Ectodermal cell (in vitro differentiated cells): ENCODE measurements at regions not wholly inside any gene's neighbourhood (a gene's known extent, or its start where the extent isn't known, plus 50 kb on each side); places are given as distances from the start of the nearest gene placed in this dataset.
"Not testable (repeated sequence)": the region's sequence is repeated elsewhere in the genome, so short reads cannot be mapped to it uniquely, and the experiment has no call there.

ENCODE experiments used
- H3K27ac ChIP-seq: 2 replicates; pipeline ENCODE4 v1.7.0; 2013; ENCODE audit warnings: mild to moderate bottlenecking, low read depth, low read length; ENCODE audit not compliant: insufficient read depth, poor library complexity, severe bottlenecking
- H3K27me3 ChIP-seq: 2 replicates; pipeline ENCODE4 v1.7.0; 2013; ENCODE audit warnings: mild to moderate bottlenecking, low read length; ENCODE audit not compliant: insufficient read depth, control insufficient read depth, poor library complexity, severe bottlenecking
- H3K36me3 ChIP-seq: one replicate; pipeline ENCODE4 v1.7.0; 2013; ENCODE audit warnings: low read length; ENCODE audit not compliant: control insufficient read depth, insufficient read depth
- H3K4me1 ChIP-seq: one replicate; pipeline ENCODE4 v1.7.0; 2013; ENCODE audit warnings: low read length; ENCODE audit not compliant: control insufficient read depth, insufficient read depth
- H3K4me3 ChIP-seq: 2 replicates; pipeline ENCODE4 v1.7.0; 2013; ENCODE audit warnings: low read depth, low read length, control low read depth; ENCODE audit not compliant: insufficient read depth
- H3K9me3 ChIP-seq: 2 replicates; pipeline ENCODE4 v1.7.0; 2013; ENCODE audit warnings: mild to moderate bottlenecking, low read length, moderate library complexity; ENCODE audit not compliant: control insufficient read depth
- WGBS, 2 experiments: methylation state at CpG; one replicate each; pipeline ENCODE4 v1.1.7; 2013; ENCODE audit warnings: missing lambda C conversion rate in 2 of 2; 5-methylcytosine and 5-hydroxymethylcytosine counted together

DNA sequence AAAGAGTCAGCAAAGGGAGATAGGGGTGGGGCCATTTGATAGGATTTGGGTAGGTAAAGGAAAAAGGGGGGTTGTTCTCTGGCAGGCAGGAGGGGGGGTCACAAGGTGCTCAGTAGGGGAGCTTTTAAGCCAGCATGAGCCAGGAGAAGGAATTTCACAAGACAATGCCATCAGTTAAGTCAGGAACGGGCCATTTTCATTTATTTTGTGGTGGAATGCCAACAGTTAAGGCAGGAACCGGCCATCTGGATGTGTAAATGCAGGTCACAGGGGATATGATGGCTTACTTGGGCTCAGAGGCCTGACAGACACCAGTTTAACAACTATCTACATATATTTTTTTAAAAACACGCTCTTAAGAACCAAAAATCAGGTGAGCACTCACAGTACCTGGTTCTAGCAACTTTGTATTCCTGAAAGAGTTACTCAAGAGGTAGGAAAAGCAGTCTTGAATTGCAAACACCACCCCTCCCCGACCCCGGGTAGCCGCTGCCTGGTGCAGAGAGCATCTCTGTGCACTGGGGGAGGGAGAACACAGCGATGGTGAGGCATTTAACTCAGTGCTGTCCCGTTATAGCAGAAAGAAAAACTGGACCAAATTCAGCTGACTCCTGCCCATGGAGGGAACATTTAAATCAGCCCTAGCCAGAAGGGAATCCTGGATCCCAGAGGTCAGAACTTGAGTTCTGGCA is 414.5 kb upstream of the KLHL29 start:
- Histone ChIP-seq H3K4me1 (peaks cover 12% of the 10 kb centered on the region), H3K36me3 (no peaks in the 10 kb centered on the region), H3K4me3 (no peak overlapping the region), H3K27me3 (no peaks in the 10 kb centered on the region), H3K27ac (no peak overlapping the region), H3K9me3 (peaks cover 4% of the 10 kb centered on the region)
- WGBS, 2 experiments = 59 to 61% methylated on average over 8 of the region's 8 CpGs

DNA sequence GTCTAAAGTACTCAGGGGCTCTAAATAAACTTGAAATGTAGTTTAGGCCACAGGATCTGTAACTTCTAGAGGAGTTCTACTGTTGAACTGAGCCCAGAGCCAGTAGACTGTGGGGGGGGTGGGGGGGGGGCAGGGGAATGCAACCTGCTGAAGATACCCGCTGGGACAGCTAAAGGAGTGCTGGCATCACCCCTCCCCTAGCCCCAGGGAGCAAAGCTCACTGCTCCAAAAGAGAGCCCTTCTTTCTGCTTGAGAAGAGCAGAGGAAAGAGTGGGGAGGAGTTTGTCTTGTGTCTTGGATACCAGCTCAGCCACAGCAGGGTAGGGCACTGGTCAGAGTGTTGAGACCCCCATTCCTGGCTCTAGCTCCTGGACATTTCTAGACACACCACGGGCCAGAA is 414.0 kb upstream of the KLHL29 start:
- H3K27me3 ChIP-seq = no peaks in the 10 kb centered on the region
- no peak overlapping the region for H3K4me3 ChIP-seq
- peaks cover under 1% of the 10 kb centered on the region for H3K9me3 ChIP-seq
- 67 to 73% methylated on average over 2 of the region's 2 CpGs for WGBS, 2 experiments
- no peaks in the 10 kb centered on the region for H3K36me3 ChIP-seq
- no peak overlapping the region for H3K27ac ChIP-seq
- peaks cover 12% of the 10 kb centered on the region for H3K4me1 ChIP-seq

DNA sequence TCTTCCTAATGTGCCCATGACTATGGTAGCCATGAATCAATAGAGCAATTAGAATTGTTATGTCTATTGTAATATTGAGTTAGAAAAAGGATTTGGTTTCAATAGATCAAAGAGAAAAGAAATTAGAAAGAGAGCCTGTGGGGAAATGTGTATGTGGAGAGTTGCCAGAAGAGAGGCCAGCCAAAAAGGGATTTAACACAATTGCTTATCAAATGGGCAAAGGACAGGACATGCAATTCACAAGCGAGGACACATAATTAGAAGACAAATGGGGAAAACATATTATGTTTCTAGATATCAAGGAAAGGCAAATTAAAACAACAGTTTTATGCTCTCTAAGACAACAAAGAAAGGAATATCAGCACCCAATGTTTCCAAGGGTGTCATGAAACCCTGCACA is 403.2 kb upstream of the KLHL29 start:
- no peak overlapping the region for H3K4me3 ChIP-seq
- H3K36me3 ChIP-seq = no peaks in the 10 kb centered on the region
- no peaks in the 10 kb centered on the region for H3K27me3 ChIP-seq
- H3K9me3 ChIP-seq = no peaks in the 10 kb centered on the region
- H3K27ac ChIP-seq = no peak overlapping the region
- no peaks in the 10 kb centered on the region for H3K4me1 ChIP-seq
- 60 to 63% methylated on average over 1 of the region's 1 CpG for WGBS, 2 experiments

DNA sequence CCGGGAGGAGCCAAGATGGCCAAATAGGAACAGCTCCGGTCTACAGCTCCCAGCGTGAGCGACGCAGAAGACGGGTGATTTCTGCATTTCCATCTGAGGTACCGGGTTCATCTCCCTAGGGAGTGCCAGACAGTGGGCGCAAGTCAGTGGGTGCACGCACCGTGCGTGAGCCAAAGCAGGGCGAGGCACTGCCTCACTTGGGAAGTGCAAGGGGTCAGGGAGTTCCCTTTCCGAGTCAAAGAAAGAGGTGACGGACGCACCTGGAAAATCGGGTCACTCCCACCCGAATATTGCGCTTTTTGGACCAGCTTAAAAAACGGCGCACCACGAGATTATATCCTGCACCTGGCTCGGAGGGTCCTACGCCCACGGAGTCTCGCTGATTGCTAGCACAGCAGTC is 400.8 kb upstream of the KLHL29 start:
- WGBS, 2 experiments = 86 to 91% methylated on average over 11 to 13 of the region's 25 CpGs
- H3K4me1 ChIP-seq, H3K9me3 ChIP-seq, H3K27ac ChIP-seq, H3K4me3 ChIP-seq, H3K36me3 ChIP-seq, H3K27me3 ChIP-seq: not testable (repeated sequence)

DNA sequence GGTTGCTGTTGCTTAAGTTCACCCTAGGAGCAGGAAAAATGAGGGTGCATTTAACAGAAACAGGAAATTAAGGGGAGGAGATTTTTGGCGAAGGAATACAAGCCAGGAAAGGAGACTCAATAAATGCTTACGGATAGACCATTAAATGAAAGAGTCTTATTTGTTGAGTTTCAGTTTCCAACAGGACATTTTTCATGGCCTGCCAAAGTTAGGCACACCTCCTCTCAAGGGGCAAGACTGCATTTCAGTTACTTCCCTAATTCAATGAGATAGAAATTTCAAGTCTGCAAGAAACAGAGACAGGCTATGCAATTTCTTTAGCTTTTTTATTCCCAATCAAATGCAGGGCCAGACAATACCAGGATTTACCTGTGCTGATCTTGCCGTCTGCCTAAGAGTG is 394.7 kb upstream of the KLHL29 start:
- WGBS, 2 experiments = 93% methylated on average over 3 of the region's 3 CpGs
- Histone ChIP-seq H3K4me1 (no peaks in the 10 kb centered on the region), H3K4me3 (no peak overlapping the region), H3K36me3 (no peaks in the 10 kb centered on the region), H3K27ac (no peak overlapping the region), H3K9me3 (no peaks in the 10 kb centered on the region), H3K27me3 (no peaks in the 10 kb centered on the region)

DNA sequence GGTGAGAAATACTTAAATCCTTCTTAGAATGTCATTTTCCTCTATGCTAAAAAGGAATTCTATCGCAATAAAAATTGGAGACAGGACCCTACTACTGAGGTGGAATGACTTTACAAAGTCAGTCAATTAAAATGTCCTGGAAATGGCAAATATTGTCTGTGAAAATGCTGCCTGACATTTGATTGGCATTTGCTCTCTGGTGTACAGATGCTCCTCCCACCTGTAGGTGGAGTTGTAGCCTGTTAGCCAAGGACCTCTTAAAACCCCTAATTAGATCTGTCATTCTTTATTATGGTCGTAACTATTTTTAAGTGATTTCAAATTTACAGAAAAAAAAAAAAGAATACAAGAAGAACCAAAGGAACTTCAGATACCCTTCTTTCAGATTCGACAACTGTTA is 393.1 kb upstream of the KLHL29 start:
- no peaks in the 10 kb centered on the region for H3K36me3 ChIP-seq
- no peak overlapping the region for H3K4me3 ChIP-seq
- no peaks in the 10 kb centered on the region for H3K9me3 ChIP-seq
- no peak overlapping the region for H3K27ac ChIP-seq
- H3K4me1 ChIP-seq = no peaks in the 10 kb centered on the region
- H3K27me3 ChIP-seq = no peaks in the 10 kb centered on the region
- WGBS, 2 experiments = 99 to 100% methylated on average over 1 to 2 of the region's 3 CpGs

DNA sequence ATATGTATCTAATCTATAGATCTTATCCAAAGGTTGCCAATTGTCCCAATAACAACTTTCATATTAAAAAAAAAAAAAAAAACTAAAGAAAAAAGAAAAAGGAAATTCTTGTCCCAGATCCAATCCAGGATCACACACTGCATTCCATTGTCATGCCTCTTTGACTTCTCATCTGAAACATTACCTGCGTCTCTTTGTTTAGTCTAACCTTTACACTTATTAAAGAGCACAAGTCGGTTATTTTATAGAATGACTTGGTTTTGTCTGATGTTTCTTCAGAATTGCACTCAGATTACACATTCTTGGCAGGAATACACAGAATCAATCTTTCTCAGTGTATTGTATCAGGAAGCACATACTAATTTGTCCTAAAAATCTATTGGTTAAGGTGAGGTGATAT is 392.5 kb upstream of the KLHL29 start:
- no peaks in the 10 kb centered on the region for H3K9me3 ChIP-seq
- H3K4me3 ChIP-seq = no peak overlapping the region
- no peaks in the 10 kb centered on the region for H3K4me1 ChIP-seq
- H3K27me3 ChIP-seq = no peaks in the 10 kb centered on the region
- WGBS, 2 experiments = 89 to 100% methylated on average over 1 to 2 of the region's 2 CpGs
- H3K27ac ChIP-seq = no peak overlapping the region
- H3K36me3 ChIP-seq = no peaks in the 10 kb centered on the region

DNA sequence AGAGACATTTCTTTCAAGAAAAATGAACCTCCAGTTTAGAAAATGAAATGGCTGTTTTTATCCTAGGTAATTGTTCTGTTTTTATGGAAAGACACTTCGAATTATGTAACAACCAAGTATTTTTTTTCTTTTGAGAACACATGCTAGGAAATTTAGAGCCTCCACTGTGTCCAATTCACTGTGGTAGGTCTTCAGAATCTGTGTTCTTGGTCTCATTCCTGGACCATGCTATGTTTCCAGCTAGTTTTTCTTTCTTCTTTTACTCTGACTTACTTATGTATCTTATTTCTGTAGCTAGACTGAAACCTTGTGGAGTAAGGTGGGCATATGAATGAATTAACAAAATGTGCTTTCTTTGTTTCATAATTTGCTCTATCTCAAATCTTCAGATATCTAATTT is 391.7 kb upstream of the KLHL29 start:
- Histone ChIP-seq H3K9me3 (no peaks in the 10 kb centered on the region), H3K4me3 (no peak overlapping the region), H3K27me3 (no peaks in the 10 kb centered on the region), H3K36me3 (no peaks in the 10 kb centered on the region), H3K4me1 (no peaks in the 10 kb centered on the region), H3K27ac (no peak overlapping the region)
- 85 to 100% methylated on average over 1 of the region's 1 CpG for WGBS, 2 experiments

DNA sequence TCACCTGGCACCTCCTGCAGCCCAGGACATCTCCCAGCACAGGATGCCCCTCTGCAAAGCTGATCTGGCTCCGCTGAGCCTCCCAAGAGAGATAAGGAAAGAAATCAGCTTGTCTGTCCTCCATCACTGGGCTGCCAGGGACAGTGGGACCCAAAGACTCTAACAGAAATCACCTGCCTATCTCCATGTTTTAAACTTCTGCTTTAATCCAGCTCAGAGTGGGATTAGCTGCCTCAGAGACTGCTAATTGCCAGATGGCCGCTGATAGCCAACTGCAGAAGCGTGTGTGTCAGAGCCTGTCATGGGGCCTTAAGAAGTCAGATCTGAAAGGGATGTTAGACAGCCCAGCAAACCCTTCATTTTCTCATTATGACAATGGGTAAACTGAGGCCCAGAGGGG is 389.4 kb upstream of the KLHL29 start:
- no peaks in the 10 kb centered on the region for H3K27me3 ChIP-seq
- no peaks in the 10 kb centered on the region for H3K36me3 ChIP-seq
- whole genome bisulfite sequencing, 2 experiments = 91 to 93% methylated on average over 3 of the region's 3 CpGs
- H3K9me3 ChIP-seq = no peaks in the 10 kb centered on the region
- H3K4me3 ChIP-seq = no peak overlapping the region
- H3K27ac ChIP-seq = no peak overlapping the region
- H3K4me1 ChIP-seq = no peaks in the 10 kb centered on the region

DNA sequence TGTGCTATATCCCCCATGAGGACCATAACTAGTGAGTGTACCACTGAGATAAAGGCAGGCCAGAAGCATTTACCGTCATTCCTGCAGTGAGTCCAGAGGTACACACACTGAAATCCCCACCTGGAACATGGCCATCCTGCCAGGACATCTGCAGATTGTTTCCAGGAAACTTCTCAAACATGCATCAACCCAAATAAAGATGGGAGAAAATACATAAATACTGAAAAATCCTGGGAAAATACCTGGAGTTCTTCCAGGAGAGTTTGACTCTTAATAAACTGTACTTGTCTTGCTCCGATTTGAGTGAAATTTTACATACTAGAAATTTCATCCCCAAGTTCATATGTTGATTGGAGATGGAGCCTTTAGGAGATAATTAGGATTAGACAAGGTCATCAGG is 388.1 kb upstream of the KLHL29 start:
- WGBS, 2 experiments = 90 to 93% methylated on average over 2 of the region's 2 CpGs
- H3K9me3 ChIP-seq = no peaks in the 10 kb centered on the region
- no peak overlapping the region for H3K4me3 ChIP-seq
- no peaks in the 10 kb centered on the region for H3K27me3 ChIP-seq
- no peaks in the 10 kb centered on the region for H3K36me3 ChIP-seq
- no peak overlapping the region for H3K27ac ChIP-seq
- H3K4me1 ChIP-seq = no peaks in the 10 kb centered on the region

DNA sequence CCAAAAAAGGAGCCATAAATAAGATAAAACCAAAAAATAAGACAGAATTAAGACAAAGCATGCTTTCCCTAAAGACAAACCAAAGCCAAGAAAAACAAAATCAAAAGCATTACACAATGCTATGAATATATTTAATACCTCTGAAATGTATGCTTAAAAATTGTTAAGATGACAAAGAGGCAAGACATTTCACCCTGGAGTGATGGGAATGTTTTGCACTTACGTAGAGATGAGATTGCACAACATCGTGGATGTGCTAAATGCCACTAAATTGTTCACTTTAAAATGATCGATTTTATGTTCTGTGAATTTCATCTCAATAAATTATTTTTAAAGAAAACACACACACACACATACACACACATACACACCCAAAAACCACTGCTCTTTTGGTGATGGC is 386.6 kb upstream of the KLHL29 start:
- Histone ChIP-seq H3K36me3 (no peaks in the 10 kb centered on the region), H3K27me3 (no peaks in the 10 kb centered on the region), H3K4me3 (no peak overlapping the region), H3K9me3 (no peaks in the 10 kb centered on the region), H3K27ac (no peak overlapping the region), H3K4me1 (no peaks in the 10 kb centered on the region)
- WGBS, 2 experiments = 94 to 100% methylated on average over 3 of the region's 3 CpGs
